K562 (cell line): ENCODE measurements at regions not wholly inside any gene's neighbourhood (a gene's known extent, or its start where the extent isn't known, plus 50 kb on each side); places are given as distances from the start of the nearest gene placed in this dataset.

Experiments
- ATAC-seq: fragments of 200-7000 bp; cut with Tn5 transposase; 3 replicates; pipeline ENCODE4 v1.9.1; 2020; ENCODE audit warnings: moderate library complexity
- BruUV-seq: library from RNA; stranded (reverse); fragments of 400-500 nt; replicated peaks from 2 replicates; lab custom pipeline; 2021; lab: Mats Ljungman, UMichigan
- CTCF ChIA-PET: fragments of 300-600 bp; formaldehyde crosslinking; extraction: SDS; loops from one replicate; lab custom pipeline; 2021; ENCODE audit warnings: low intra/inter-chr PET ratio; lab: Yijun Ruan, JAX
- POLR2A ChIA-PET: fragments of 300-600, 350-650 bp; sonication (Branson Sonifier 250); formaldehyde crosslinking; extraction: SDS; loops from one replicate; lab custom pipeline; 2021; ENCODE audit warnings: antibody characterized with exemption, inconsistent platforms; lab: Yijun Ruan, JAX
- DNase-seq, 4 experiments: peaks; one replicate each; pipeline versions ENCODE4 v3.0.0 to v3.0.0-alpha.2; 2011 to 2018; ENCODE audit warnings: low spot score in 3 of 4, mixed read lengths in 3 of 4; ENCODE audit errors: extremely low read depth in 1 of 4
- FAIRE-seq: peaks from 2 replicates; lab custom pipeline; 2011; peaks lifted over from hg19 to GRCh38; lab: Jason Lieb, UNC
- H2AFZ ChIP-seq: 2 replicates; pipeline ENCODE4 v1.6.0; 2011; ENCODE audit warnings: low read depth, low read length, control low read depth, inconsistent platforms
- H3K27ac ChIP-seq: fragments of 200-600 bp; 3 replicates; pipeline ENCODE4 v1.8.0; 2011; ENCODE audit warnings: low read depth, mild to moderate bottlenecking, control low read depth, inconsistent platforms, low read length, moderate library complexity, mixed read lengths; ENCODE audit errors: extremely low read depth
- H3K27me3 ChIP-seq, 2 experiments: fragments of 300-600 bp in 1 of 2; 2 replicates in 1 of 2; 3 replicates in 1 of 2; pipeline versions ENCODE4 v1.6.0 to v1.8.0; 2011; ENCODE audit warnings: inconsistent platforms in 2 of 2, low read length in 2 of 2, mild to moderate bottlenecking in 1 of 2, mixed read lengths in 1 of 2, moderate library complexity in 1 of 2; ENCODE audit not compliant: control insufficient read depth in 2 of 2, insufficient read depth in 2 of 2
- H3K36me3 ChIP-seq: fragments of 300-600 bp; 3 replicates; pipeline ENCODE4 v1.8.0; 2011; ENCODE audit warnings: mild to moderate bottlenecking, low read length, inconsistent platforms; ENCODE audit not compliant: control insufficient read depth, insufficient read depth
- H3K4me1 ChIP-seq, 2 experiments: fragments of 200-600 bp in 1 of 2; replicated peaks in 1 of 2; 2 replicates in 1 of 2; 3 replicates in 1 of 2; pipeline versions ENCODE4 v1.5.1 to v1.8.0; 2011; ENCODE audit warnings: inconsistent platforms in 2 of 2, low read length in 2 of 2, mild to moderate bottlenecking in 1 of 2, mixed read lengths in 1 of 2, moderate library complexity in 1 of 2; ENCODE audit not compliant: control insufficient read depth in 2 of 2, insufficient read depth in 2 of 2
- H3K4me2 ChIP-seq: 2 replicates; pipeline ENCODE4 v1.6.1; 2011; ENCODE audit warnings: low read length, control low read depth, inconsistent platforms, mixed read lengths; ENCODE audit not compliant: insufficient read depth
- H3K4me3 ChIP-seq: fragments of 200-600 bp; sonication (generic), shearing (Covaris generic); 2 replicates; pipeline ENCODE4 v1.5.1; 2016; ENCODE audit warnings: control low read depth, inconsistent platforms
- H3K79me2 ChIP-seq: fragments of 200-600 bp; 3 replicates; pipeline ENCODE4 v1.8.0; 2011; ENCODE audit warnings: low read length, inconsistent platforms; ENCODE audit not compliant: control insufficient read depth, insufficient read depth
- H3K9ac ChIP-seq, 2 experiments: 2 replicates each; pipeline versions ENCODE4 v1.6.0 to v1.6.1; 2011; ENCODE audit warnings: low read depth in 2 of 2, low read length in 2 of 2, control low read depth in 1 of 2, inconsistent platforms in 1 of 2, mild to moderate bottlenecking in 1 of 2, mixed read lengths in 1 of 2; ENCODE audit not compliant: insufficient read depth in 1 of 2
- H3K9me1 ChIP-seq: one replicate; pipeline ENCODE4 v1.6.0; 2011; ENCODE audit warnings: inconsistent platforms, mild to moderate bottlenecking, low read length, moderate library complexity; ENCODE audit not compliant: control insufficient read depth, insufficient read depth
- H3K9me3 ChIP-seq: replicated peaks from 2 replicates; pipeline ENCODE4 v1.5.1; 2011; ENCODE audit warnings: low read depth, low read length, inconsistent platforms; ENCODE audit not compliant: control insufficient read depth, insufficient read depth
- H4K20me1 ChIP-seq: replicated peaks from 2 replicates; pipeline ENCODE4 v1.6.1; 2011; ENCODE audit warnings: low read length, inconsistent platforms, mixed read lengths; ENCODE audit not compliant: control insufficient read depth, insufficient read depth
- JUND ChIP-seq, 2 experiments: IDR thresholded peaks; 2 replicates in 1 of 2; 3 replicates in 1 of 2; pipeline ENCODE4 v1.6.1; 2011; ENCODE audit warnings: borderline replicate concordance in 2 of 2, low read depth in 2 of 2, low read length in 2 of 2, improper control_type of control experiment in 1 of 2, missing biosample characterization in 1 of 2, missing genetic modification characterization in 1 of 2, missing genetic modification reagents in 1 of 2
- RBM15 ChIP-seq: fragments of 200-400 bp; formaldehyde crosslinking; IDR thresholded peaks from 2 replicates; pipeline ENCODE4 v1.6.1; 2018; ENCODE audit warnings: mild to moderate bottlenecking, low read length, moderate library complexity; ENCODE audit not compliant: insufficient read depth
- SAFB ChIP-seq: fragments of 200-400 bp; formaldehyde crosslinking; IDR thresholded peaks from 2 replicates; pipeline ENCODE4 v1.6.1; 2017; ENCODE audit warnings: low read depth, low read length, borderline replicate concordance
- TBP ChIP-seq: optimal IDR thresholded peaks from 2 replicates; pipeline ENCODE3; 2011; ENCODE audit warnings: low read depth, low read length, improper control_type of control experiment
- ZEB2 ChIP-seq: fragments of 450-650 bp; IDR thresholded peaks from 2 replicates; pipeline ENCODE4 v1.6.1; 2016
- ZNF445 ChIP-seq: fragments of 250-450 bp; sonication (Bioruptor Pico); IDR thresholded peaks from 2 replicates; pipeline ENCODE4 v1.4.0; 2020; ENCODE audit warnings: low read depth, mild to moderate bottlenecking, moderate library complexity
- WGBS: fragments of 100-300 bp; shearing (Covaris generic); methylation state at CpG from one replicate; pipeline ENCODE4 v1.1.6; 2016; ENCODE audit warnings: low coverage, mixed read lengths; ENCODE audit not compliant: insufficient coverage; ENCODE audit errors: missing lambda C conversion rate; 5-methylcytosine and 5-hydroxymethylcytosine counted together
- in situ Hi-C: fragments of 300-500 bp; cut with MboI; formaldehyde crosslinking; loops from 4 replicates; pipeline ENCODE4 v1.15.0; 2018; ENCODE audit warnings: inconsistent platforms, mixed read lengths
- intact Hi-C: fragments of 100-400 bp; cut with micrococcal nuclease; formaldehyde crosslinking; loops from 2 replicates; pipeline ENCODE4 v1.14.2; 2022
- TF ChIP-seq, protein P1 (sequence below): fragments of 450-650 bp; conservative IDR thresholded peaks from 2 replicates; pipeline ENCODE4 v1.6.1; 2016; ENCODE audit warnings: missing genetic modification characterization, low read depth, mild to moderate bottlenecking, missing compliant biosample characterization, moderate library complexity

- TF ChIP-seq RBM15 (no peak), ZNF445 (CRISPR knock-in tag) (no peak), TBP (no peak), SAFB (no peak), ZEB2 (no peak), JUND (IDR thresholded peaks at IDR 0.05; ENCODE audit: borderline replicate concordance, low read depth, low read length) (no peak), JUND (tag; IDR thresholded peaks at IDR 0.05; ENCODE audit: borderline replicate concordance, low read depth, low read length) (no peak)
- TF ChIP-seq, protein P1, sequence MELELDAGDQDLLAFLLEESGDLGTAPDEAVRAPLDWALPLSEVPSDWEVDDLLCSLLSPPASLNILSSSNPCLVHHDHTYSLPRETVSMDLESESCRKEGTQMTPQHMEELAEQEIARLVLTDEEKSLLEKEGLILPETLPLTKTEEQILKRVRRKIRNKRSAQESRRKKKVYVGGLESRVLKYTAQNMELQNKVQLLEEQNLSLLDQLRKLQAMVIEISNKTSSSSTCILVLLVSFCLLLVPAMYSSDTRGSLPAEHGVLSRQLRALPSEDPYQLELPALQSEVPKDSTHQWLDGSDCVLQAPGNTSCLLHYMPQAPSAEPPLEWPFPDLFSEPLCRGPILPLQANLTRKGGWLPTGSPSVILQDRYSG (tag) = no peak
- whole genome bisulfite sequencing = 0% methylated on average over 3 of the region's 3 CpGs
- Histone ChIP-seq H2AFZ (no peak overlapping the region), H3K36me3 (no peaks in the 10 kb centered on the region), H4K20me1 (no peaks in the 10 kb centered on the region), H3K4me2 (no peak overlapping the region), H3K4me3 (no peak overlapping the region), H3K79me2 (no peaks in the 10 kb centered on the region), H3K4me1 (no peaks in the 10 kb centered on the region), H3K9me3 (no peaks in the 10 kb centered on the region), H3K9ac (no peak overlapping the region), H3K27ac (no peak overlapping the region), H3K27me3 (no peaks in the 10 kb centered on the region; a peak in 1 of 5 replicates), H3K9me1 (no peaks in the 10 kb centered on the region)
- BruUV-seq = no TSS peak
- POLR2A ChIA-PET = no interaction called here
- intact Hi-C loops (no loop called here), in situ Hi-C loops (no loop called here)
- CTCF ChIA-PET = no interaction called here
- FAIRE-seq (no peak), DNase-seq (no peak), ATAC-seq (no peak)
Measured at GRCh38 chr3:124295362-124295761, 303.4 kb upstream of the ROPN1 start.
